ENCODE measurements at regions not wholly inside any gene's neighbourhood (a gene's known extent, or its start where the extent isn't known, plus 50 kb on each side); places are given as distances from the start of the nearest gene placed in this dataset.
"Not testable (repeated sequence)": the region's sequence is repeated elsewhere in the genome, so short reads cannot be mapped to it uniquely, and the experiment has no call there.

DNA sequence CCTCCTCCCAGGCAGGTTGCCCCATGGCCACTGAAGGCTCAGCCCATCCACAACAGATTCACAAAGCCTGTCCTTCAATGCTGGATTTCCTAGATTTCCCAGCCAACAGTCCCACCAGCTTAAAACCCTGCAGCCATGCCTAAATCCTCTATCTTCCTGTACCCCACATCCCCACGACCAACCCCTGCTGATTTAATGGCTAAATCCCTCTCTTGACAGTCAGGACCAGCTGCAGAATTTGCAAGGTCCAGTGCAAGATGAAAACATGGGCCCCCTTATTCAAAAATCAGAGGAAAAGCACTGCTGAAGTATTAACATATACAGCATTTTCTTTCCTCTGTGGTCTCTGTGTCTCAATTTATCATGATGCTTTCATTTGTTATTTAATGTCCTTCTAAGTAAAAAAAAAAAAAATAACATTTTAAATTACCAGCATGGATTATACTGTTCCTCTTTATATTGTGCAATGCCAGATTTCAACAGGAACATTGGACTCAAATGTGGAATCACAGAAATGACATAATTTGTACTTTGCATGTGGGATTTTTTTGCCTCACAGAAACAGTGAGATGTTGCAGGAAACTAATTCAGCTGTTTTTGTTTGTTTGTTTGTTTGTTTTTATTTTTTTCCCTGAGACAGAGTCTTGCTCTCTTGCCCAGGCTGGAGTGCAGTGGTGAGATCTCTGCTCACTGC lies 63.0 kb upstream of the DRD5 start:
- TF ChIP-seq, protein P1, sequence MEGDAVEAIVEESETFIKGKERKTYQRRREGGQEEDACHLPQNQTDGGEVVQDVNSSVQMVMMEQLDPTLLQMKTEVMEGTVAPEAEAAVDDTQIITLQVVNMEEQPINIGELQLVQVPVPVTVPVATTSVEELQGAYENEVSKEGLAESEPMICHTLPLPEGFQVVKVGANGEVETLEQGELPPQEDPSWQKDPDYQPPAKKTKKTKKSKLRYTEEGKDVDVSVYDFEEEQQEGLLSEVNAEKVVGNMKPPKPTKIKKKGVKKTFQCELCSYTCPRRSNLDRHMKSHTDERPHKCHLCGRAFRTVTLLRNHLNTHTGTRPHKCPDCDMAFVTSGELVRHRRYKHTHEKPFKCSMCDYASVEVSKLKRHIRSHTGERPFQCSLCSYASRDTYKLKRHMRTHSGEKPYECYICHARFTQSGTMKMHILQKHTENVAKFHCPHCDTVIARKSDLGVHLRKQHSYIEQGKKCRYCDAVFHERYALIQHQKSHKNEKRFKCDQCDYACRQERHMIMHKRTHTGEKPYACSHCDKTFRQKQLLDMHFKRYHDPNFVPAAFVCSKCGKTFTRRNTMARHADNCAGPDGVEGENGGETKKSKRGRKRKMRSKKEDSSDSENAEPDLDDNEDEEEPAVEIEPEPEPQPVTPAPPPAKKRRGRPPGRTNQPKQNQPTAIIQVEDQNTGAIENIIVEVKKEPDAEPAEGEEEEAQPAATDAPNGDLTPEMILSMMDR (conservative IDR thresholded peaks at IDR 0.05; ENCODE audit: low read depth, low read length), result not testable (repeated sequence)
- not testable (repeated sequence) for TF ChIP-seq EZH2 (IDR thresholded peaks at IDR 0.05; ENCODE audit: borderline replicate concordance, low read depth, low read length, poor library complexity, severe bottlenecking)

All from A673 (cell line).